HG02623 (cell line): ENCODE measurements at regions not wholly inside any gene's neighbourhood (a gene's known extent, or its start where the extent isn't known, plus 50 kb on each side); places are given as distances from the start of the nearest gene placed in this dataset.
"Not testable (repeated sequence)": the region's sequence is repeated elsewhere in the genome, so short reads cannot be mapped to it uniquely, and the experiment has no call there.

Experiments
- ATAC-seq: cut with Tn5 transposase; IDR thresholded peaks from one replicate; pipeline ENCODE4 v1.9.1; 2021; ENCODE audit warnings: moderate library complexity; ENCODE audit not compliant: unreplicated experiment

DNA sequence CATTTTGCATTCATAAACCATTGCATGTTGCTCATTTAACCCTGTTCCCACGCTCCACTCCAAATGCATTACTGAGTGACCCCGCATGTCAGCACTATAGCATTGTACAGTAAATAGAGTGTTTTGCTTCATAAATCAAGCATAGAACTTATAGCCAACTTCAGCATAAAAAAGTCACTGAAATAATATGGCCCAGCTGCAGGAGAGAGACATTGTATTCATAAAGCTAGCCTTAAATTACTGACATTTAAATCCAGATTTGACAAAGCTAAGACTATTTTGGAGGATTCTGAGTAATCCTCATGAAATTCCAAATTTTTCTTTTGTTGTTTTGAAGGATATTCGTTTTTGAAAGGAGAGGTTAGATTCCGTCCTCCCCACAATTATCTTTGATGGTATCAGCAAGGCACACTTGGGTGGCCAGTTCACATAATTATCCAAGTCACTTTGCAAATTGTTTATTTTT, 320.9 kb upstream of the TCF4 start:
- no peak for ATAC-seq

DNA sequence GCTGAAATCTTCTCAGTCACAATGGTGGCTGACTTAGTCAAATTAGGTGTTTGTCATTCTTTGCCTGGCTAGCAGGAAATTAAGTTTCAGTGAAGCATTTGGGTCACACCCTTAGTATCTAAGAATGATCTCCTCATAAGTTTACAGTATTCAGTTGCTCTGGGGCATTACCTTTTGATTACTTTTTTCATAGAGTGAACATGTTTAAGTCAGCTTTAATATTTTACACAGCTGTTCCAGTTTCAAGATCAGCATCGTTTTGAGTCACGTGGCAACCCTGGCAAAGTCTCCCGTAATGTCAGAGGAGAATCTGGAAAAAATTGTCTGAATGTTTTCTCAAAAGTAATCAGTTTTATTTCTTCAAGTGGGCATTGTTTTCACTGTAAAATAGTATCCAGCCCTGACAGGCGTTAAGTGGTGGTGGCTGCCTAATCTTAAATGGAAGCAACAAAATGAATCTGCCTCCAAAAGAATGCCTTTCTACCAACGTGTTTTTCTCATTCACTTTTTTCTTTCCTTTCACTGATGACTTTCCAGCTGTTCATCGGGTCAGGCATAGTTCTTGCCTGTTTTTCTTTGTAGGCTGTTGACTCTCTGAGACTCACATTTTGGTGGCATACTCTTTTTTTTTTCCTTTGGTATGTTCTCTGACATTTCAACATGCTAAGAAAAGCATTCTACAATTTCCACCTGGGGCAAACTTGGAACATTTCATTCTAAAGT, 319.6 kb upstream of the TCF4 start:
- no peak for ATAC-seq

DNA sequence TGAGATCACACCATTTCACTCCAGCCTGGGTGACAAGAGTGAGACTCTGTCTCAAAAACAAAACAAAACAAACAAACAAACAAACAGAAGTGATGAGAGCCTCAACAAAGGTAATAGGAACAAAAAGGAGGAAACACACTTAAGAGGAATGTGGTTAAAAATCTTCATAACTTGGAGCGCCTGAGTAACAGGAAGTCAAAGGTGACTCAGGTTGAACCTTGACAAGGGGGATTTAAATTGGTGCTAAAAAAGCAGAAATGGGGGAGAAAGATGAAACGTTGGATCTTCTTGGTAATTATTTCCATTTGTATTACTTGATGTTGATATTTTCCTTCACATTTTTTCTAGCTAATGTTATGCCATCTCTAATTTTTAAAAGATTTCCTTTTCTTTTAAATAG, 318.5 kb upstream of the TCF4 start:
- ATAC-seq: no peak

DNA sequence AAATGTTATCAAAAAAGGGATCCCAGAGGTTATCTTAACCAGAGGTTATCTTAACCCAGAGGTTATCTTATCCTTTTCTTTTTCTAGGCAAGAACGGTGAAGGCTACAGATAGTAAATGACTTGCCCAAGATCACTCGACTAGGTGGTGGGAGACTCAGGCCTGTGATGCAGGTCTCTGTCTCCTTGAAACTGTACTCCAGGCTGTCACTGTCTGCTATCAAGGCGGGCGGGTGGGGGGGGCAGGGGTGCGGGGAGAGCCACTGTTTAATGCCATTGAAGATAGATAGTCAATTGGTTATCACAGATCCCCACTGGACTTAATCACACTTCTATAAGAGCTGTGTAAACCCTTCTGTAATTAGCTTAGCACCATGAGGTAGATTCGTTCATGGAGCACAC, 315.9 kb upstream of the TCF4 start:
- no peak for ATAC-seq

DNA sequence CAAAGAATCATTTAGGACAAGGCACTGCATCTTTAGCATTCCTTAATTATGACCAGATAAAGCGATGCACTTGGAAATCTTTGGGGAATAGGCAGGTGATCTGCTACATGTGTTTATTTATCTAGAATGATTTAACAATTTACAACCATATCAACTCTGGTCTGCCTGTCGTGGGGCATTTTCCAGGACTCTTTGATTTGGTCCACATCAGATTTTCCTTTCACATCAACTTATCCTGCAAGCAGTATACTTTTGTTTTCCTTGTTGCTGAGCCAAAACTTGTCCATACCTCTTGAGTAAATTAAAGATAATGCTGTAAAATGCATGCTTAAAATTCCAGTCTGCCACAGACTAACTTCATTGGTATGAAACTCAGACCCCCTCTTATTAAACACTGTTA, 312.4 kb upstream of the TCF4 start:
- ATAC-seq: no peak

DNA sequence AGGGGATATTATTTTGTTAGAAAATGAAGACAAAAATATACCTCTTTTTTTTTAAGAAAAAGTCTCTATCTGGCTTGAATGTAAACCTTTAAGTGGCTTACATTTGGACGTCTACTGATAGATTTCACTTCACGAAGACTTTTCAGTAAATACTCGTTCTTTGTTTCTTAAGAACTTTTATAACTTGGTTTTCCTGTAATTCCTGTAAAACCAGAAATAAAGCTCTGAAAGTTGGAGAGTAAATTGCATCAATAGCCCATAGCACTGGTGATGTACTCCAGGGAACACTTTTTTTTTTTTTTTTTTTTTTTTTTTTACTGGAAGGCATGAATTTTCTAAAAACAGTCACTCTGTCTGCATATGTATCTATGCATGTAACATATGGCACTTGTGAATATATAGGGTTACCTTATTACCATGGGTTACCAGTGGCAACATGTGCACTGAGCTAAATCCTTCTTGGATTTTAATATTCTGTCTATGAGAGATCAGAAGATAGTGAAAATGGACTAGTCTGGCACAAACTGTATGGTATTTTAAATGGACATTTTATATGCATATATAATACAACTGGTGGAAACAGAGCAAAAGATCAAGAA, 309.2 kb upstream of the TCF4 start:
- no peak for ATAC-seq

DNA sequence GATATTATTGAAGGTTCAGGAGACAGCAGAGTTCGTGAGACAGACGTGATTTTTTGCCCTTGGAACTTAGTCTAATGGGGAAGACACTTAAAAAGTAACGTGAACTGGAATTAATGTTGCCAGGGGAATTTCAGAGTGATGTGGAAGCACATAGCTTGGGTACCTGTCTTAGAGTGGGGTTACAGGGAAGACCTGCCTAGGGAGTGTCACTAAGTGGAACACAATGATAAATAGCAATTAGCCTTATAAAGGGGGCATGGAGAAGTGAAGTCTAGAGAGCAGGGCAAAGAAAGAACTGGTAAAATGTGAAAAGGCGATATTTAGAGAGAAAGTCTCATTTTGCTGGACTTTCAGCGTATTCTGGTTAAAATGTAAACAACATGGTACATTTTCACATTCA, 306.0 kb upstream of the TCF4 start:
- no peak for ATAC-seq

DNA sequence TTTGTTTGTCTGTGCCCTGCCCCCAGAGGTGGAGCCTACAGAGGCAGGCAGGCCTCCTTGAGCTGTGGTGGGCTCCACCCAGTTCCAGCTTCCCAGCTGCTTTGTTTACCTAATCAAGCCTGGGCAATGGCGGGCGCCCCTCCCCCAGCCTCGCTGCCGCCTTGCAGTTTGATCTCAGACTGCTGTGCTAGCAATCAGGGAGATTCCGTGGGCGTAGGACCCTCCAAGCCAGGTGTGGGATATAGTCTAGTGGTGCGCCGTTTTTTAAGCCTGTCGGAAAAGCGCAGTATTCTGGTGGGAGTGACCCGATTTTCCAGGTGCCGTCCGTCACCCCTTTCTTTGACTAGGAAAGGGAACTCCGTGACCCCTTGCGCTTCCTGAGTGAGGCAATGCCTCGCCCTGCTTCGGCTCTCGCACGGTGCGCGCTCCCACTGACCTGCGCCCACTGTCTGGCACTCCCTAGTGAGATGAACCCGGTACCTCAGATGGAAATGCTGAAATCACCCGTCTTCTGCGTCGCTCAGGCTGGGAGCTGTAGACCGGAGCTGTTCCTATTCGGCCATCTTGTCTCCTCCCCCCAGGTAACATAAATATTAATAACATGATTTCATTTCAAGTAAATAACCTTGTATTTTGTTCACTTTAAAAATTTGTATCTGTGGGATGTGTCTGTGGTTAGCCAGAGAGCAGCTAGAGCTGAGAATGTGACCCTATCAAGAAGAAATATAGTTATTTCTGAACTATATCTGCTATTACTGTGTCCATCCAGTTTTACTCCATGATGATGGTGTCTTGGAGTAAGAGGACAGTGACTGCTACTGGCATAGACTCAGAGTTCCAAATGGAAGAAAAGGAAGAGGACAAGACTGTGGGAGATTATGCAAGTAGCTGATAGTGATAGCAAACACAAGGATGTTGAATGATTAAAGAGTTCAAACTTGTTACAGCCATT, 305.1 kb upstream of the TCF4 start:
- not testable (repeated sequence) for ATAC-seq

DNA sequence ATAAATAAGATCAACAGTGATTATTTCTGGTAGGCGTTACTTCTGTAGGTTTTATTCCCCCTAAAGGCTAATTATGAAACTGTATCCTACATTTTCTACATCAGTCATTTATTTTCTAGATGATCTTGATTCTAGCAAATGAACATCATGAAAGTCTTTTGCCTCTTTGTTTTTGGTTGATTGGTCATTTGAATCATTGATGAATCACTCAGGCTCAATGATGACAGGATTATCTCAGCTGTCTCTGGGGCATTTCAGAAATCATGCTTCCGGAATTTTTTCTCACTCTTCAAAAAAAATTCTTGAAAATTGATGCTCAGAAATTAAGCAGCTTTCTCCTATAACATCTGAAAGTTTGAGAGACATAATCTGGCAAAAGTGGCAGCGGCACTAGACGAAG, 298.9 kb upstream of the TCF4 start:
- ATAC-seq: no peak

DNA sequence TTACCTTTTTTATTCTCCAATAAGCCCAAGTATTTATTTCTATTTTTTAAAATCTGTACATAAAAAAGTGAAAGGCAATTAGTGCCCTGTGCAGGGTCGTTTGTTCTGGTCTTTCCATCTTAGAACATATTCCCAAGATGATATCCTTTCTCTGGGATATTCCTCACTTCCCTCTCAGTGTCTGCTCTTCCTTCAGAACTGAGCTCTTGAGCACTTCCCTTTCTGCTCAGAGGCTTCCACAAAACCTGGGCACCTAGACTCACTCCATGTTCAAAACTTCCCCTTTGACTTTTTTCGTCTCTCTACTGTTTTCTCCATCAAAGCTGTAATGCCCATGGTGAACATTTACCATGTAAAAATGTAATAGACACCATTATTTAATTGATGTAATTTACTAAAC, 296.5 kb upstream of the TCF4 start:
- no peak for ATAC-seq

DNA sequence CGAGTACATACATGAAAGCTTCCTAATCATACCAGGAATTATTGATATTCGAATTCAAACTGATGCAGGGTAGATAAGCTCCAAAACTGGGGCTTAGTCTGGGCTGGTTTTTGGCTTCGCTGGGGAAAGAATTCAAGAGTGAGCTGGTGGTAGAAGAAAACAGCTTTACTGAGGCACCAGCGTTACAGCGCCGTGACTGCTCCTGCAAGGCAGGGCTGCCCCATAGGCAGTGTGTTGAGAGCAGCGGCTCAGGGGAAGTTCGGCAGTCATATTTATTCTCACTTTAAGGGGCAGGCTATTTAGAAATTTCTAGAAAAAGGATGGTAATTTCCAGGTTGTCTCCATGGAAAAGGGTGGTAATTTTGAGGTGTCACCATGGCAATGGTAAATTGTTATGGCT, 292.6 kb upstream of the TCF4 start:
- no peak for ATAC-seq

DNA sequence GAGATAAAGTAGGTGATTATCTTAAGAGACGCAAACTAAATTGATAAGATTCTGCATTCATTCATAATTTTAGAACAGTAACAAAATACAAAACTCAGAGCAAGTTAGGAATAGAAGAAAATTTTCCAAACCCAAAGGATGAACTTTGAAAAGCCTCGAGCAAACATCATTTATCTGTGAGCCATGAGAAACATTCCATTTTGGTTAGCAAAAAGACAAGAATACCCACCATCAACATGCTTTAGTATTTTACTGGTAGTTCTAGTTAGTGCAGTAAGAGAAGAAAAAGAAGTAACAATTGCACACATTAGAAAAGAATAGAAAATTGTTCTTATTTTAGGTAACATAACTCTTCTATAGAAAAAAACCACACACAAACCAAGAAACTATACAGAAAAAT, 291.3 kb upstream of the TCF4 start:
- no peak for ATAC-seq

DNA sequence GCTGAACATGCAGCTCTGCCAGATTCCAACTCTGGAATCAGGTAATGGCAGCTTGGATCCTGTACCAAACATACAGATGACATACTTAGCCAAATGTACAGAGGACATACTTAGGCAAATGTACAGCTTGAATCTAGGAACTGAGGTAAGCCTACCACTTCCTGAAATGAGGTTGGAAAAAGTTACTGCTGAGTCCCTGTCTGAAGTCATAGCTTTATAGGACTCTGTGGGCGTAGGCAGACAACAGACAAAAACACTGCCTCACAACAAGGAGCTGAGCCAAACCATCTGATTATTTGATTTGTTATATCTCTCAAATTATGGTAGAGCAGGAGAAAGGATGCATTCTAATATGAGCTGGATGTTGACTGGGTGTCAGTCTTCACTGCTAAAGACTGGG, 290.2 kb upstream of the TCF4 start:
- no peak for ATAC-seq

DNA sequence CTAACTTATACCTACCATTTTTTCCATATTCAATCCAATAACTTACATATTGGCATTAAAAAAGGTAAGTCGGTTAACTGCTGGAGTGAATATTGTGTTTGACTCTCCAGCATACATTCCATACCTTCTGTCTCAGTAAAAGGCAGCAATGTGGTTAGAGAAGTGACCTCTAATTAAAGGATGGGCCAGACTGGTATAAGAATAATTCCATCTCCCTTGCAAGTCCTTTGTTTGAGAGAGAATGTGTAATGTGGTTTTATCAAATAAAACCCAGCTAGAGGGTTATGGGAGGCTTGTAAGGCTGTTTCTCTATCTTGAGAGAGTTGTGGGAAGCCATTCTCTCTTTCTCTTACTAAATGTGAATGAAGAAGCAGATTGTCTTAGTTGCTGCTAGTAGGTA, 289.3 kb upstream of the TCF4 start:
- ATAC-seq: no peak

DNA sequence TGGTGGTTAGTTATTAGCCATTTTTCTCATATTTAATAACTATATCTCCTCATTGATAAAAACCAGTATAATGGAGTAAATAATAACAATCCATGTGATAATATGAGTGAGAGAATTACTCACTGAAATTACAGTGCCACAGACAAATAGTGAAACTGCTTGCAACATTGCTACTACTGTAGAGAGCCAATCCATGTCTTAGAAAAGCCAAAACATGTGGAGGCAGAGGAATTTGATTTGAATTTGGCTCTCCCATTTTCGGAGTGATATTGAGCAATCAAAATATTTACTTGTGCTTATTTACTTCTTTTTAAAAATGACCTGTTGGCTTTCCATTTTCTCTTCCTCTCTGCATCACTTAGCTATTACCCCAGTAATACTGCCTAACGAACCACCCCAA, 288.3 kb upstream of the TCF4 start:
- ATAC-seq: no peak

DNA sequence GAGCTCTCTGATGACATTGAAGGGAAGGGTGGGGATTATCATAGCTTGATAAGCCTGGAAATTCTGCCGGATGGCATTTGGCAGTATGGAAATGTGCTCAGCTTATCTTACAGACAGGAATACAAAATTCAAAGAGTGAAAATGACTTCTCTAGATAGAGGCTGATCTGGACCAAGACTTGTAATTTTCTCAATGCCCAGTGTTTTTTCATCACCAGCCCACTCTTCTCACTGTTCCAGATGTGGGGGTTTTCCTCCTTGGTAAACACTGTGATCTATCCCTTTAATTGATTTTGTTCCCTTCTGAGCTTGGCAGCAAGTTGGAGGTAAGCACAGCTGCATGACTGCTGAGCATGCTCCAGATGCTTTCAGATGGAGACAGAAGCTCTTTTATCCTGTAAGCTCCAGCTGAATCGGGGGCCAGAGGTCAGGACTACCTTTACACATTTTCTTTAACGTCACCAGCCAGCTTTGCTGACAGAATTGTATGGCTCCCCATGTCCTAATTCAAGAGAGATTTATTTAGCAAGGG, 287.4 kb upstream of the TCF4 start:
- ATAC-seq: no peak

DNA sequence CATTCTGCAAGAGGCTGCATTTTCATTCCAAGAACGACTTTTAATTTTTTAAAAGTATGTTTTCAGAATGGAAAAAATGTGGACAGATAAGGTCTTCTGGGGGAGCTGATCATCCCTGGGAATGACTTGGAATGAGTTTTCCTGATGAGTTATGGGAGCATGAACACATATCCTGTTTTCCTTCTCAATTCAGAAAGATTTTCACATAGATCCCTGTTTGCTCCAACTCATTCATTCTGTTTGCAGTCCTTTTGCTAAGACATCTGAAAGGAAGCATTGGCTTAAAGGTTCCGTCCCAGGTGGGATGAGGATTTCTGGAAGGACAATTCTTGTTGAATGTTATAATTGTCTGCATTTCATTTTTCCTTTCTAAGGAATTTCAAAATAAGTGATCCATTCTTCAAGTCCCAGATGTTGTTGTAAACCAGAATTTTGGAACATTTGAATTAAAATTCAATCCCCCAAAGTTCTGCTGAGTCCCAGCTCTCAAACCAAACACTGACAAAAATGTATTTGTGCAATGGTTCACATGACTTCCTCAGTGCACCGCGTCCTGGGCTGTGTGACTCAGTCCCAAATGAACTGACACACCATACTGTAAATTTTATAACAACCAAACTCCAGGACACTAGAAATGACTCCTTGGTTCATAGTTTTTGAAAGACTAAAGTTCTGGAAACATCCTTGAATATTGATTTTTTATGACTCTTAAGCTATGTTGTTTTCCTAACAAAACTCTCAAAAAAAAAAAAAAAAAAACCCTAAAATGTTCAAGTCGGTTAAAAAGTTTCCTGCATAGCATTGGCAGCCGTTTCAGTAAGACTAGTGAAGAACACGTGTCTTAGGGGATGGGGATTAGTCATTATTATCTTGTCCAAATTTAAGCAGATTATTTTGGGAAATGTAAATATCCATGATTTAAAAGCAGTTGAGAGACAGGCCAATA, 281.8 kb upstream of the TCF4 start:
- ATAC-seq: no peak

DNA sequence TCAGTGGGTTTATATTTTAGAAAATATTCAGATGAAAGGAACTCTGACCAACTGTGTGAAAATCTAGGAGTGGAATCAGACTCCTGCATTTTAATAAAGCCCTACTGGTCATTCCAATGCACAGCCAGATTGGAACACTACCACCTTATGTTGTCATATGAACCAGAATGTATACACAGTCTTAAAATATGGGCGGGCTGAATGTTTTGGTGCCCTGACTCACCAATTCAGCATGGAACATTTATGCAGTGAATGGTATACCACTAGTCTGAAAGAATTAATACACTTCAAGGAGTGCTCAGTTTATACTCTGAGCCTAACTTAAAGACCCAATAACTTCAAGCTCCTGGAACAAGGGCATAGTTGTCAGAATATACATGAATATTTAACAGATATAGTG, 280.9 kb upstream of the TCF4 start:
- no peak for ATAC-seq

DNA sequence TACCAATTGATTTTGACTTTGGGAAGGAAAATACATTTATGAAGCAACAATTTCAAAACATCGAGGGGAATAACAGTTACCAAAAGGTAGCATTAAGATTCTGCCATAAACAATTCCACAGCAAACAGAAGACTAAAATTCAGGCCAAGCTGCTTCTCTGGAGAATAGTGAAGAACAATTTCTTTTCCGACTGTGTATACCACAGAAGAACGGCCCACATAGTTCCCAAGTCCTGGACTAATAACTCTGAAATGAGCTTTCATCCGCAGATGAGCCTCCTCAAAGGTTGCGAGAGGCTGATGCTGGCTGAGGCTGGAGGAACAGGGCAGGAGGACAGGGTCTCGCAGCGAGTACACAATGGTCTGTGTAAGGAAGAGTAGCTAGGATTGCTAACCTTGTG, 278.9 kb upstream of the TCF4 start:
- ATAC-seq: no peak

DNA sequence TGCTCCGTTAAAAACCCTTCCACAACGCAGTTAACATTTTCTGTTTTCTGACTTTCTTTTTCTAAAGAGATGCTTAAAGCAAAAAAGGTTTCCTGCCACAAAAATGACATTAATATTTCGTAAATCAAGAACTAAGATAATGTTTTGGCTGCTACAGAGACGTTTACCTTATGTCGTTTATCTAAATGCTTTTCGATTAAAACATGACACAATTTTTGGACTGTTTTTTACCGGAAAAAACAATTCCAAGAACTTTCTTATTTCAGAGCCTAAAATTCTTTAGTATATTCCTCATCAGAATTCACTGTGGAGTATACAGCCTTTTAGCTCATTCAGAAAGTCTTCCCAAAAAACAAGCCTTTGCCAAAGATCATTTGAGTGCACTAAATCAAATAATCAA, 278.0 kb upstream of the TCF4 start:
- no peak for ATAC-seq

DNA sequence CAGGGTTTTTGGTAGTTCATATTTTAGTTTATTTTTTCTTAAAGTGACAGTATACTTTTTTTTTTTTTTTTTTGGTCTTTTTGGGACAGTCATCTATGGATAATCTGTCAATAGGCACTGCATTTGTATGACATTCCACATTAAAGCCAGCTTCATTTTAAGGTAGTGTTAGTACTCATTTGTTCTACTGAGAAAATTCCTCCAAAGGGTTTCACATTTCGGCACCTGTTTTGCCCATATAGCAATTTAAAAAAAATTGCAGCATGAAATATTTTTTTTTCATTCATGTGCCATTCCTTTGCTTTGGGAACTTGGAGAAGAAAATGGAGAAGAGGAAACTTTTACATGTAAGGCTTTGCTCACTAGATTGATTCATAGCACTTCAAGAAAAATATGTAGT, 276.3 kb upstream of the TCF4 start:
- no peak for ATAC-seq
